ENCODE measurements at regions not wholly inside any gene's neighbourhood (a gene's known extent, or its start where the extent isn't known, plus 50 kb on each side); places are given as distances from the start of the nearest gene placed in this dataset.

GRCh38 chr14:76974365-76974764, 54.1 kb downstream of the IRF2BPL start:
- no peak for DNase-seq (ENCODE audit: low read depth)

- DNase-seq (ENCODE audit: low read depth) = no peak
Observed at GRCh38 chr14:76971549-76971948, 57.0 kb downstream of the IRF2BPL start.

GRCh38 chr14:76968621-76969063, 59.9 kb downstream of the IRF2BPL start:
- no peak for DNase-seq (ENCODE audit: low read depth)

GRCh38 chr14:76967788-76968187, 60.7 kb downstream of the IRF2BPL start:
- no peak for DNase-seq (ENCODE audit: low read depth)

- no peak for DNase-seq (ENCODE audit: low read depth)
Observed at GRCh38 chr14:76965232-76965631, 63.3 kb downstream of the IRF2BPL start.

- no peak for DNase-seq (ENCODE audit: low read depth)
Observed at GRCh38 chr14:76964695-76965094, 63.8 kb downstream of the IRF2BPL start.

GRCh38 chr14:76963372-76963771, 65.1 kb downstream of the IRF2BPL start:
- DNase-seq (ENCODE audit: low read depth) = no peak

- DNase-seq (ENCODE audit: low read depth) = no peak
Observed at GRCh38 chr14:76962303-76962660, 66.2 kb downstream of the IRF2BPL start.

GRCh38 chr14:76961631-76962302, 66.7 kb downstream of the IRF2BPL start:
- DNase-seq (ENCODE audit: low read depth) = peak; percentile 95

GRCh38 chr14:76958980-76959710, 69.4 kb downstream of the IRF2BPL start:
- no peak for DNase-seq (ENCODE audit: low read depth)

GRCh38 chr14:76958020-76958979, 70.2 kb downstream of the IRF2BPL start:
- no peak for DNase-seq (ENCODE audit: low read depth)

- no peak for DNase-seq (ENCODE audit: low read depth)
Observed at GRCh38 chr14:76957224-76957891, 71.2 kb downstream of the IRF2BPL start.

- peak; percentile 83 for DNase-seq (ENCODE audit: low read depth)
Observed at GRCh38 chr14:76956316-76957090, 72.0 kb downstream of the IRF2BPL start.

GRCh38 chr14:76955575-76956315, 72.8 kb downstream of the IRF2BPL start:
- DNase-seq (ENCODE audit: low read depth) = peak; percentile 35

GRCh38 chr14:76954394-76955190, 73.9 kb downstream of the IRF2BPL start:
- no peak for DNase-seq (ENCODE audit: low read depth)

- no peak for DNase-seq (ENCODE audit: low read depth)
Observed at GRCh38 chr14:76953311-76953945, 75.1 kb downstream of the IRF2BPL start.

- DNase-seq (ENCODE audit: low read depth) = no peak
Observed at GRCh38 chr14:76951166-76951565, 77.3 kb downstream of the IRF2BPL start.

- DNase-seq (ENCODE audit: low read depth) = no peak
Observed at GRCh38 chr14:76950055-76951020, 78.2 kb downstream of the IRF2BPL start.
